ENCODE measurements at regions not wholly inside any gene's neighbourhood (a gene's known extent, or its start where the extent isn't known, plus 50 kb on each side); places are given as distances from the start of the nearest gene placed in this dataset.
A peak's percentile ranks its signal among the peaks of the same experiment; 100 is the strongest.

DNA sequence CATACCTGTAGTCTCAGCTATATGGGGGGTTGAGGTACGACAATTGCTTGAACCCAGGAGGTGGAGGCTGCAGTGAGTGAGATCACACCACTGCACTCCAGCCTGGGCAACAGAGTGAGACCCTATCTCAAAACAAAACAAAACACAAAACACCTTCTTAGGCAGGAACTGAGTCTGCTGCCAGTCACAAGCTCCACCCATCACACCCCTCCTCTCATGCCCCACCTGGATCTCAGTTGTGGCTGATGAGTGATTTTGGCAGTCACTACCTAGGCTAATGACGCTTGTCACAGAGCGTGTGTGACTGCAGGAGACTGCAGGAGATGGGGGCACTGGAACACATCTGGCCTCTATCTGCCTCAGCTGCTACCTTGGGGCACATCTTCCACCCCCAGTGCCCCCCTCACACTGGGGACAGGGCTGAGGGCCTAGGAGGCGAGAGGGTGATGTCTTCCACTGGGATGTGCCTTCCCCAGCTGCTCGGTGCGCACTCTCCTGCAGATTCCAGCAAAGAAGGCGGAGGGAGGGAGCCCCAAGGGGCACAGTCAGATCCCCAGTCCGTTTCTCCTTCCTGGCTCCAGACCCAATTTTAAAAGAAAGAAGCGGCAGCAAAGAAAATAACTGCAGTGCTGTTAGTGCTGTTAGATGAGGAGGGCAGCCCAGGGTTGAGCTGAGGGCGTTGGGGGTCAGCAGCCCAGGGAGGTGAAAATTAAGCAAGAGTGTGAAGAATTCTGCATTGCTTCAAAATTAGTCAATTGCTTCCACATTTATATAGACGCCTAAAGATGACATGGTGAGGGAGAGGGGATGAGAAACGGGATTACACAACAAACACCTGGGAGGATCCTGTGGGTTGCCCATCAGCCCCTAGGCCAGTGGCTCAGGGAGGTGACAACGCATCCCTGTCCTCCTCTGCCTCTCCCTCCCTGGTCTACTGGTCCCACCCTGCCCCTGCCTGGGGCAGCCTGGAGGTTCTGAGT is 143.6 kb upstream of the HAAO start:
- no peak for DNase-seq (ENCODE audit: low read depth)
- H3K4me3 ChIP-seq (ENCODE audit: low read depth, low read length), result no peak overlapping the region
- TF ChIP-seq, protein P1, sequence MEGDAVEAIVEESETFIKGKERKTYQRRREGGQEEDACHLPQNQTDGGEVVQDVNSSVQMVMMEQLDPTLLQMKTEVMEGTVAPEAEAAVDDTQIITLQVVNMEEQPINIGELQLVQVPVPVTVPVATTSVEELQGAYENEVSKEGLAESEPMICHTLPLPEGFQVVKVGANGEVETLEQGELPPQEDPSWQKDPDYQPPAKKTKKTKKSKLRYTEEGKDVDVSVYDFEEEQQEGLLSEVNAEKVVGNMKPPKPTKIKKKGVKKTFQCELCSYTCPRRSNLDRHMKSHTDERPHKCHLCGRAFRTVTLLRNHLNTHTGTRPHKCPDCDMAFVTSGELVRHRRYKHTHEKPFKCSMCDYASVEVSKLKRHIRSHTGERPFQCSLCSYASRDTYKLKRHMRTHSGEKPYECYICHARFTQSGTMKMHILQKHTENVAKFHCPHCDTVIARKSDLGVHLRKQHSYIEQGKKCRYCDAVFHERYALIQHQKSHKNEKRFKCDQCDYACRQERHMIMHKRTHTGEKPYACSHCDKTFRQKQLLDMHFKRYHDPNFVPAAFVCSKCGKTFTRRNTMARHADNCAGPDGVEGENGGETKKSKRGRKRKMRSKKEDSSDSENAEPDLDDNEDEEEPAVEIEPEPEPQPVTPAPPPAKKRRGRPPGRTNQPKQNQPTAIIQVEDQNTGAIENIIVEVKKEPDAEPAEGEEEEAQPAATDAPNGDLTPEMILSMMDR (IDR thresholded peaks at IDR 0.05; ENCODE audit: insufficient read depth, low read length), result no peak

- TF ChIP-seq, protein P1 (IDR thresholded peaks at IDR 0.05; ENCODE audit: insufficient read depth, low read length), result no peak
- DNase-seq (ENCODE audit: low read depth), result no peak
- no peak overlapping the region for H3K4me3 ChIP-seq (ENCODE audit: low read depth, low read length)
Measured at GRCh38 chr2:42934580-42935186, 142.3 kb upstream of the HAAO start.

DNA sequence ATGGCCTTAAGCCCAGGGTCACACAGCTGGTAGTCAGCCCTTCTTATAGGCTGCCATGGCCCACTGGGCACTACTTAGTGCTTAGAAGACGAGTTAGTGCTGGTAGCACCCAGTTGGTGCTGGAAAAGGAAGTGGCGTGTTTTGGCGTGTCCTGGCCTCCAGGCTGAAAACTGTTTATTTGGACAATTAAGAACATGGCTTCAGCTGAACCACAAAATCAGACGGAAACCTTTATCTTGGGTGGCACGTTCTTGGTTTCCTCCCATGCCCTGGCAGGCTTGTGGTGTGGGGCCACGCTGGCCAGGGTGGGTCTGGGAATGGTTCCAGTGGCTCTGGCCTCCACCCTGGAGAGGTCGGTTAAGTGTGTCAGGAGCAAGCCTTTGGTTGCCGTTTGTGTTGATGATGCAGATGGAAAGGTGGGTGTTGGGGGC is 141.5 kb upstream of the HAAO start:
- no peak for DNase-seq (ENCODE audit: low read depth)
- TF ChIP-seq, protein P1 (IDR thresholded peaks at IDR 0.05; ENCODE audit: insufficient read depth, low read length), result no peak
- H3K4me3 ChIP-seq (ENCODE audit: low read depth, low read length), result no peak overlapping the region

DNA sequence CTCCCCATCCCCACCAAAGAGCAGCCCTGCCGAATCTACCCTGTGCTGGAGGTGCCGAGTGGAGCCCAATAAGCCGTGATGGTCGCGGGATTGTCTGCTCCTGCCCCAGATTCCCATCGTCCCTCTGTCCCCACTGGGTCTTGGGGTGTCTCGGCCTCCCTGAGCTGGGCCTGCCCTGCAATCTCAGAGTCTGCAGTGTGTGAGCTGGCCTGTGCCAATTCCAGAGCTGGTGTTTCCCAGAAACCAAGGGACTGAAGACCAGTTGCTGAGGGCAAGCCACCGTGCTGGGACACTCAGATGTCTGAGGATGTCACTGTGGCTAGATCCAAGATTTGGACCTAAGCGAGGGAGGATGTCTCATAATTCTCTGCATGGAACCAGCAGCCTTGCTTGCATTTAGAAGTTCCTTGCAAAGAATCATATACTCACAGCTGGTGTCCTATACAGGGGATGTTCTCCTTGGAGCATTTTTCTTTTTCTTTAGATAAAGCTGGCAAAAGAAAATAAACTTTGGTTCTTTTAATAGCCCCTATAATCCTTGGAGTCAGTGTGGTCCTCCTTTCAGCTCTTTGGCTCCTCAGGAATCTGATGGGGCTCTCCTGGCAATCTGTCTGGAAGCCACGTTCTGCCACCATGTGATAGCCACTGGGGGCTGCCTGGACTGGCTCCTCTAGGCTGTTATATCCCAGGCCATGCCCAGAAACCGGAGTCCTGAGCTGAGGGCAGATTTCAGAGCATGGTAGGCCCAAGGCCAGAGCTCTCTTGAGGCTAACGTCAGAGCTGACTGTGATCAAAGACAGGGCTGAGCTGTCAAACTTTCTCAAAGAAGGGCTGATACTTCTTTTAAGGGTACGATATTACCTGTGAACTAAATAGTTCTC is 140.1 kb upstream of the HAAO start:
- TF ChIP-seq, protein P1 (IDR thresholded peaks at IDR 0.05; ENCODE audit: insufficient read depth, low read length), result no peak
- no peak for DNase-seq (ENCODE audit: low read depth)
- H3K4me3 ChIP-seq (ENCODE audit: low read depth, low read length), result no peak overlapping the region

GRCh38 chr2:42931818-42932195 is 139.4 kb upstream of the HAAO start:
- TF ChIP-seq, protein P1 (IDR thresholded peaks at IDR 0.05; ENCODE audit: insufficient read depth, low read length), result no peak
- H3K4me3 ChIP-seq (ENCODE audit: low read depth, low read length), result no peak overlapping the region
- DNase-seq (ENCODE audit: low read depth), result no peak

DNA sequence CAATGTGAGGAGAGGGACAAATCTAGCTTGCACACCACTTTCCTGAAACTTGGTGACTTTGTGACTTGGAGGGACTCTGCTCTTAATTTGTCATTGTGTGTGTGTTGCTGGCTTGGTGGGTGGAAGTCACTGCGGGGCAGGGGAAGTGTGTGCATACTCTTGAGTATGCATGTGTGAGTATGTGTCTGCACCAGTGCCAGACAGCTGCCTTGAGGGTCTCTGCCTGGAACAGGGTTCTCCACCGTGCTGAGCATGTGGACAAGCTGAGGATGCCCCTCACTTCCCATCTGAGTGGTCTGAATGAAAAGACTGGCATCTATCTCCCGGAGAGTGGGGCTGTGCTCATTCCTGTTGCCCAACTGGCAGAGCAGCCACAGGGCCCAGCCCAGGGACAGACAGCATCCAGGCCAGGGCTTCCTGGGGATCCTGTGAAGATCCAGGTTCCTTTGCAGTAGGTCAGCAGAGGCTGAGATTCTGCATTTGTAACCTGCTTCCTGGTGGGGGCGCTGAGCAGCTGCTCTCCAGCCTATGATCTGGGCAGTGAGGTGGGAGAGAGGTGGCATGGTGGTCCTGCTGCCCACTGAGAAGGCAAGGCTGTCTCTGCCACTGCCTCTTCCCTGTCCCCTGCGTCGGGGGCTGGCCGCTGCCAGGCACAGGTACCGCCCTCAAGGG is 138.9 kb upstream of the HAAO start:
- DNase-seq (ENCODE audit: low read depth), result no peak
- no peak overlapping the region for H3K4me3 ChIP-seq (ENCODE audit: low read depth, low read length)
- TF ChIP-seq, protein P1 (IDR thresholded peaks at IDR 0.05; ENCODE audit: insufficient read depth, low read length), result peak; percentile 22

Data from fibroblast of the aortic adventitia (primary cell).